ENCODE measurements at regions not wholly inside any gene's neighbourhood (a gene's known extent, or its start where the extent isn't known, plus 50 kb on each side); places are given as distances from the start of the nearest gene placed in this dataset.

DNA sequence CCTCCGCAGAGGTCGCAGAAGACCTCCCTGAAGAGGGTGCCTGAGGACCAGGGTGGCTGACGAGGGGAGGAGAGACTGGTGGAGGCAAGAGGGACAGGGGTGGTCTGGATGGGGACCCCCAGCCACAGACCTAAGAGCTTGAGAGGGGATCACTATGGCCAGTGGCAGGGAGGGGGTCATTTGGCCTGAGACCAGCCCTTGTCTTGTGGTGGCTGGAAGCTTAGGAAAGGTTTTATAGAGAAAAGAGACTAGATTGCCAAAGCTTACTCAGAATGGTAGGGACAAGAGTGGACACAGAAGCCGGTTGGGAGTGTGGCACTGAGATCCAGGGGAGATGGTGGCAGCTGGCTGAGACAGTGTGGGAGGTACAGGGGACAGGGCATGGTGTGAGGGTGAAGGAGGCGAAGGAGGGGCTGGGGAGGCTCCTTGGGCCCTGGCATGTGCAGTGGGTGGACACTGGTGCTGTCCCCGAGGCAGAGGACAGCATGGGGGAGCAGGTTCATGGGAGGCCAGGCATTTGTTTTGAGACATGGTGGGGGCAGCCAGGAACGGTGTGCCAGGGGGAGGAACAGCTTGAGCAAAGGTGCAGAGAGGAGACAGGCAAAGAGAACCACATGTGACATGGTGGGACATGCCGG is 123.0 kb downstream of the C9orf50 start:
- peak overlapping the region; percentile 95 to 97 for H3K27ac ChIP-seq (ENCODE audit: low read depth in 2 of 2, low read length in 2 of 2)
- H3K9ac ChIP-seq (ENCODE audit: low read depth in 1 of 2, low read length in 2 of 2): peak overlapping the region; percentile 45 to 69
- peaks cover 26 to 27% of the 10 kb centered on the region in 2 donors for H3K4me1 ChIP-seq (ENCODE audit: control insufficient read depth in 2 of 2, insufficient read depth in 2 of 2, low read length in 2 of 2)
- H3K4me3 ChIP-seq (ENCODE audit: low read length in 2 of 2): peak overlapping the region; percentile 35 to 77
- peaks cover 0 to 3% of the 10 kb centered on the region in 2 donors for H3K36me3 ChIP-seq (ENCODE audit: control insufficient read depth in 2 of 2, insufficient read depth in 2 of 2, low read length in 2 of 2)
- no peaks in the 10 kb centered on the region for H3K27me3 ChIP-seq (ENCODE audit: control insufficient read depth in 2 of 2, insufficient read depth in 2 of 2, low read length in 2 of 2)
- H3K9me3 ChIP-seq (ENCODE audit: control insufficient read depth in 2 of 2, low read length in 2 of 2): no peaks in the 10 kb centered on the region

DNA sequence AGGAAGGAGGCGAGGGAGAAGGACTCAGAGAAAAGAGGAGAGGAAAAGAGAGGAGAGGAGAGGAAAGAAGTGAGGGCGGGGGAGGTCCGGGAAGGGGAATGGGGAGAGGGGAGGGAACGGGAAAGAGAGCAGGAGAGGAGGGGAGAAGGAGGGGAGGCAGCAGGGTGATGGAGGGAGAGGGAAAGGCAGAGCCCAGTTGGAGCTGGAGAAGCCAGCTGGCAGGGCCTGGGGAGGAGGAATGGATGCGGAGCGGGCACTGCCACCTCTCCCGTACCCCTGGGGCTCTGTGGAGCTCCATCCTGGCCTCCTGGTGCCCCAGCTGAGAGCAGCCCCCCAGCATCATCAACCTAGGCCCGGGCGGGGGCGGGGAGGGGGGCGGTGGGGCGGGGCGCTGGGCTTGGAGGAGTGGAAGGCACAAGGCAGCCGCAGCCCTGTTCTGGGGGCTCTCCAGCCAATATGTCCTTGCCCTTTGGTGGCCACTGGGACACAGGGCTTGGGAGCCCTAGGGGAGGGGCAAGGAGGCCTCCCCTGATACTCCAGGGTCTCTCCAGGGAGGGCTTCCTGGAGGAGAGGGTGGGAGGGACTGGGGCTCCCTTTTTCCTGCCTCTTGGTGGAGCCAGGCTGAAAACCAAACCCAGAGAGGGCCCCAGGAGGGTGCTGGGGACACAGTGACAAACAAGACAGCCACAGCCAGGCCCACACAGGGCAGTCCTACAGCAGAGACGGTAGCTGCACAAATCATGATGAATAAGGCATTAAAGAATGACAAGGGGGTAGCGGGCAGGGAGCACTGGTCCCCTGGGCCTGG is 123.7 kb downstream of the C9orf50 start:
- H3K9ac ChIP-seq (ENCODE audit: low read depth in 1 of 2, low read length in 2 of 2): peak overlapping the region; percentile 69 to 95
- peaks cover 0 to 3% of the 10 kb centered on the region in 2 donors for H3K36me3 ChIP-seq (ENCODE audit: control insufficient read depth in 2 of 2, insufficient read depth in 2 of 2, low read length in 2 of 2)
- H3K27me3 ChIP-seq (ENCODE audit: control insufficient read depth in 2 of 2, insufficient read depth in 2 of 2, low read length in 2 of 2): no peaks in the 10 kb centered on the region
- peak overlapping the region; percentile 95 to 97 for H3K27ac ChIP-seq (ENCODE audit: low read depth in 2 of 2, low read length in 2 of 2)
- no peaks in the 10 kb centered on the region for H3K9me3 ChIP-seq (ENCODE audit: control insufficient read depth in 2 of 2, low read length in 2 of 2)
- H3K4me3 ChIP-seq (ENCODE audit: low read length in 2 of 2): peak overlapping the region; percentile 69 to 77
- H3K4me1 ChIP-seq (ENCODE audit: control insufficient read depth in 2 of 2, insufficient read depth in 2 of 2, low read length in 2 of 2): peaks cover 26 to 27% of the 10 kb centered on the region in 2 donors

DNA sequence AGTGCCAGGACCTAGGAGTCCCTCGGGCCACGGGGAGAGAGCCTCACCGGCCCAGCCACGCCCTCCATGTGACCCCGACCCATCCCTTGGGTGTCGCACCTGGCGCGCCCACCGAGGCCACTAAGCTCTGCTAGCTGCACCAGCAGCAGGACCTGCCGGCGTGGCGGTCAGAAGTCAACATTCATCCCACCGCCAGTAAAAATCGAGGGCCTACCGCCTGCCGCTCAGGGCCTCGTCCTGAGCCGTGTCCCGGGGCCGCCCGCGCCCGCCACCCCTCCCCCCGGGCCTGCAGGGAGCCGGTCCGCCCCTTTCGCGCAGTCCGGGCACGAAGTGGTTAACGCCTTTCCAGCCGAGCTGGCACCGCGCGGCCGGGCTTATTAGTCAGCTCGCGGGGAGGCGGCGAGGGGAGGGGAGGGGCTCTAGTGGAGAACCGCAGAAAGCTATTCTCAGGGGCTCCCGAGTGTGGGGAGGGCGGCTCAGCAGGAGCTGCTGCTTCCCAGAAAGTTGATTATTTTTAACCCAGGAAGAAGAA is 124.4 kb downstream of the C9orf50 start:
- peaks cover 0 to 3% of the 10 kb centered on the region in 2 donors for H3K36me3 ChIP-seq (ENCODE audit: control insufficient read depth in 2 of 2, insufficient read depth in 2 of 2, low read length in 2 of 2)
- H3K4me1 ChIP-seq (ENCODE audit: control insufficient read depth in 2 of 2, insufficient read depth in 2 of 2, low read length in 2 of 2): peaks cover 26 to 27% of the 10 kb centered on the region in 2 donors
- no peaks in the 10 kb centered on the region for H3K27me3 ChIP-seq (ENCODE audit: control insufficient read depth in 2 of 2, insufficient read depth in 2 of 2, low read length in 2 of 2)
- no peaks in the 10 kb centered on the region for H3K9me3 ChIP-seq (ENCODE audit: control insufficient read depth in 2 of 2, low read length in 2 of 2)
- peak overlapping the region; percentile 77 to 78 for H3K4me3 ChIP-seq (ENCODE audit: low read length in 2 of 2)
- H3K9ac ChIP-seq (ENCODE audit: low read depth in 1 of 2, low read length in 2 of 2): peak overlapping the region; percentile 90 to 95
- H3K27ac ChIP-seq (ENCODE audit: low read depth in 2 of 2, low read length in 2 of 2): peak overlapping the region; percentile 95 to 97

DNA sequence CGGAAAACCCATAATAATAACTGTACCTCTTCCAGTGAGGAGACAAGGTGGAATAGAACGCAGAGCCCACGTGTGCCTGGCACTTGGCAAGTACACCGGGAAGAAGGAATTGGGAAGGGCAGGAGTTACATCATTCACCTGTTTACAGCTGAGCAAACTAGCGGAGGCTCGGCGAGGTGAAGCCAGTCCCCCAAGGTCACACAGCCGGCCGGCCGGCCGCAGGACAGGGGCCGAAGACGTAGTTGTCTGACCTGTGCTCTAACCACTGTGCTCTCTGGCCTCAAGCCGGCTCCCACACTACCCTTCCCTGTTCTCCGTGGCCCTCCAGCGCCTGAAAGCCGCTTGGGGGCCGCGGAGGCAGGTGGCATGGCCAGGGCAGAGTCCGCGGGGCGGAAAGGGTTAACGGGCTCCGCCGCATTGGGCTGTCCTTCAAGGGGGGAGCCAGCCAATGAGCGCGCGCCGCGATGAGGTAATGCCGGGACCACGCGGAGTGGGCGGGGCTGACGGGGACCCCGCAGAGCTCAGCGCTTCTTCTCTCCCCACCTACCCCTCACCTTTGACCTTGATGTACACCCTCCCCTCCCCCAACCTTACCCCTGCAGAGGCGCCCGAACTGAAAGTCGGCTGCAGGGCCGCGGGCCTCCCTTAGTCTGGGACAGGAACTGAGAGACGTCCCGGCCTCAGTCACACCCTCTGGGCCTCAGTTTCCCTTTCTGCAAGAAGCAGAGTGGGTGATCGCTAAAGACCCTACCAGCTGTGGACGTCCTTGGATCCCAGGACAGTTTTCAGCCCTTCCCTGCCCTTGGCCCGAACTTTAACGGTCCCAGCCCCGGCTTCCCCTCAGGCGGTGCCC is 125.1 kb downstream of the C9orf50 start:
- Histone ChIP-seq H3K9ac (ENCODE audit: low read depth in 1 of 2, low read length in 2 of 2) (peak overlapping the region; percentile 90 to 95), H3K36me3 (ENCODE audit: control insufficient read depth in 2 of 2, insufficient read depth in 2 of 2, low read length in 2 of 2) (peaks cover 0 to 3% of the 10 kb centered on the region in 2 donors), H3K4me1 (ENCODE audit: control insufficient read depth in 2 of 2, insufficient read depth in 2 of 2, low read length in 2 of 2) (peaks cover 26 to 33% of the 10 kb centered on the region in 2 donors), H3K4me3 (ENCODE audit: low read length in 2 of 2) (peak overlapping the region; percentile 77 to 78), H3K27me3 (ENCODE audit: control insufficient read depth in 2 of 2, insufficient read depth in 2 of 2, low read length in 2 of 2) (no peaks in the 10 kb centered on the region), H3K27ac (ENCODE audit: low read depth in 2 of 2, low read length in 2 of 2) (peak overlapping the region; percentile 95 to 97), H3K9me3 (ENCODE audit: control insufficient read depth in 2 of 2, low read length in 2 of 2) (no peaks in the 10 kb centered on the region)

DNA sequence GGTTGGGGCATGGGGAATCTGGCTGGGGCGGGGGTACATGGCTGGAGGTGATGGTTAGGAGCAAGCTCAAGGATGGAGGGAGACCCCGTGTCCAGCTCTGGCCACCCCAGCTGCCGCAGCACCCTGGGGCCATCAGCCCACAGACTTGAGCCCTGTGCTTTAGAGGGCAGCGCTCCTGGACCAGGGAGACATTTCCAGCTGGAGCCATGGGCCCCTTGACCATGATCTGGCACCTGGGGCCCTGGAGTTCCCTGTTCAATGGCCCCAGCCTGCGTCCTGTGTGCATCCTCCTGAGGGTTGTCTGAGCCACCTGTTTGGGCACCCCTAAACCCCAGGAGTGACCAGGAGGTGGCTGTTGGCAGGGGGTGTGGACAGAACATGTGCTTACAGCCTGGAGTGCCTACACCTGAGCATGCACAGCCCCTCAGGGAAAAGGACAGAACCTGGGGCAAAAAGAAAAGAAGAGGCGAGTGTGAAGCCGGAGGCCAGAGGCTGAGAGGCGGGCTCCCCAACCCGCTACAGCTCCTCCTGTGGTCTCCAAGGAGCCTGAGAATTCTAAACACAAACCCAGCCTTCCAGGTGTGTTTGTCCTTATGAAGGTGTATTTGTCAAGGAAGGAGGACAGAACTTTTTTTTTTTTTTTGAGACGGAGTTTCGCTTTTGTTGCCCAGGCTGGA is 126.7 kb downstream of the C9orf50 start:
- peak overlapping the region in 1 of 2 donors; percentile 28 for H3K4me3 ChIP-seq (ENCODE audit: low read length in 2 of 2)
- H3K27ac ChIP-seq (ENCODE audit: low read depth in 2 of 2, low read length in 2 of 2): peak overlapping the region; percentile 95 to 97
- peak overlapping the region; percentile 47 to 95 for H3K9ac ChIP-seq (ENCODE audit: low read depth in 1 of 2, low read length in 2 of 2)
- H3K9me3 ChIP-seq (ENCODE audit: control insufficient read depth in 2 of 2, low read length in 2 of 2): no peaks in the 10 kb centered on the region
- H3K4me1 ChIP-seq (ENCODE audit: control insufficient read depth in 2 of 2, insufficient read depth in 2 of 2, low read length in 2 of 2): peaks cover 36 to 47% of the 10 kb centered on the region in 2 donors
- peaks cover 0 to 3% of the 10 kb centered on the region in 2 donors for H3K36me3 ChIP-seq (ENCODE audit: control insufficient read depth in 2 of 2, insufficient read depth in 2 of 2, low read length in 2 of 2)
- H3K27me3 ChIP-seq (ENCODE audit: control insufficient read depth in 2 of 2, insufficient read depth in 2 of 2, low read length in 2 of 2): no peaks in the 10 kb centered on the region

DNA sequence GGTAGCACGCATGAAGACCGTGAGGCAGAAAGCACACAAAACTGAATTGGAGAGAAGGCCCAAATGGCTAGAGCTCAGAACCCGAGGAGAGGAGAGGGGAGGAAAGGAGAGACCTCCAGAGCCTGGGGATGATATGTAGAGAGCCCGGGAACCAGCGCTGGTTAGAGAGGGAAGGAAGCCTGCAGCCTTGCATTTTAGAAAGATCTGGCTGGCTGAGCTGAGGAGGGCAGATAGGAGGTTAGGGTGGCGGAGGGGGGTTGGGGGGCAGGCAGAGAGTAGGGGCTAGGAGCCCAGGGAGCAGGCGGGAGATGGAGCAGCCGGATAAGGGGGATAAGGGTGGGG is 127.2 kb downstream of the C9orf50 start:
- Histone ChIP-seq H3K9me3 (ENCODE audit: control insufficient read depth in 2 of 2, low read length in 2 of 2) (no peaks in the 10 kb centered on the region), H3K9ac (ENCODE audit: low read depth in 1 of 2, low read length in 2 of 2) (no peak overlapping the region), H3K4me3 (ENCODE audit: low read length in 2 of 2) (no peak overlapping the region), H3K36me3 (ENCODE audit: control insufficient read depth in 2 of 2, insufficient read depth in 2 of 2, low read length in 2 of 2) (peaks cover 0 to 3% of the 10 kb centered on the region in 2 donors), H3K27me3 (ENCODE audit: control insufficient read depth in 2 of 2, insufficient read depth in 2 of 2, low read length in 2 of 2) (no peaks in the 10 kb centered on the region), H3K27ac (ENCODE audit: low read depth in 2 of 2, low read length in 2 of 2) (peak overlapping the region in 1 of 2 donors; percentile 95), H3K4me1 (ENCODE audit: control insufficient read depth in 2 of 2, insufficient read depth in 2 of 2, low read length in 2 of 2) (peaks cover 42 to 52% of the 10 kb centered on the region in 2 donors)

DNA sequence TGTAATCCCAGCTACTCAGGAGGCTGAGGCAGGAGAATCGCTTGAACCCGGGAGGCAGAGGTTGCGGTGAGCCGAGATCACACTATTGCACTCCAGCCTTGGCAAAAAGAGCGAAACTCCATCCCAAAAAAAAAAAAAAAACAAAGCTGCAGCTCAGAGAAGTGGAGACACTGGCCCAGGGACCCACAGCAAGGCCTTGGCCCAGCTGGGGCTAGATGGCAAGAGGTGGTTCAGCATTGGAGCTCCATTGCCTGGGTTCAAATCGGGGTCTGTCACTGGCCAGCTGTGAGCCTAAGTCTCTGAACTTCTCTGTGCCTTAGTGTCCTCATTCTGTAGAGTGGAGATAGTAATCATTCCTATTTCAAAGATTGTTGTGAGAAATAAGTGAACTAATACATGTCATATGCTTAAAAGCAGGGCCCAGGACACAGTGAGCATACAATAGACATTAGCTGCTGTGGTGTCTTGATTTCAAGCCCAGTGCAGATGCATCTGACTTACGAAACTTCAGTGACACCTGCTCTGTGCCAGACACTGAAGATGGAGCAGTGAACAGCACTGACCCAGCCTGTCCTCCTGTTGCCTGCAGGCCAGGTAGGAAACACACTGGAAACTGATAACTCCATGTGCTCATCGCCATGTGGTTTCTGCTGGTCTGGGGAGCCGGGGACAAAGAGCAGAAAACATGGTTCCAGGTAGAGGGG is 127.7 kb downstream of the C9orf50 start:
- Histone ChIP-seq H3K4me3 (ENCODE audit: low read length in 2 of 2) (no peak overlapping the region), H3K27ac (ENCODE audit: low read depth in 2 of 2, low read length in 2 of 2) (no peak overlapping the region), H3K9me3 (ENCODE audit: control insufficient read depth in 2 of 2, low read length in 2 of 2) (no peaks in the 10 kb centered on the region), H3K9ac (ENCODE audit: low read depth in 1 of 2, low read length in 2 of 2) (no peak overlapping the region), H3K27me3 (ENCODE audit: control insufficient read depth in 2 of 2, insufficient read depth in 2 of 2, low read length in 2 of 2) (no peaks in the 10 kb centered on the region), H3K4me1 (ENCODE audit: control insufficient read depth in 2 of 2, insufficient read depth in 2 of 2, low read length in 2 of 2) (peaks cover 43 to 48% of the 10 kb centered on the region in 2 donors), H3K36me3 (ENCODE audit: control insufficient read depth in 2 of 2, insufficient read depth in 2 of 2, low read length in 2 of 2) (peaks cover 0 to 3% of the 10 kb centered on the region in 2 donors)

DNA sequence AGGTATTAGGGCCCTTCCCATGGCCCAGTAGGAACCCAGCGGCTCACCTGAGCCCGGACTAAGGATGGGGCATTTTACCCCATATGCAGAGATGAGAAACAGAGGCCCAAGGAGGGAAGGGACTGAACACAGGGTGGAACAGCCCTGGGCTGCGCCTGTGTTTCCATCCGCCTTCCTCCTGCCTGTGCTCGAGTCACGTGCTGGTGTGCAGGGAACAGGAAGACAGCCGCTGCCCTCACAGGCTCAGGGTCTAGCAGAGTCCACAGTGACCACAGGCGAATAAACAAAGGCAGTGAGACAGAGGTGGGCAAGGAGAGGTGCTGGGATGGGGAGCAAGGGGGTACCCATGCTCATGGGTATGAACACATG is 129.4 kb downstream of the C9orf50 start:
- H3K4me3 ChIP-seq (ENCODE audit: low read length in 2 of 2): no peak overlapping the region
- H3K27me3 ChIP-seq (ENCODE audit: control insufficient read depth in 2 of 2, insufficient read depth in 2 of 2, low read length in 2 of 2): no peaks in the 10 kb centered on the region
- peaks cover 47 to 59% of the 10 kb centered on the region in 2 donors for H3K4me1 ChIP-seq (ENCODE audit: control insufficient read depth in 2 of 2, insufficient read depth in 2 of 2, low read length in 2 of 2)
- H3K27ac ChIP-seq (ENCODE audit: low read depth in 2 of 2, low read length in 2 of 2): peak overlapping the region; percentile 92 to 95
- no peaks in the 10 kb centered on the region for H3K9me3 ChIP-seq (ENCODE audit: control insufficient read depth in 2 of 2, low read length in 2 of 2)
- peak overlapping the region in 1 of 2 donors; percentile 96 for H3K9ac ChIP-seq (ENCODE audit: low read depth in 1 of 2, low read length in 2 of 2)
- peaks cover 0 to 3% of the 10 kb centered on the region in 2 donors for H3K36me3 ChIP-seq (ENCODE audit: control insufficient read depth in 2 of 2, insufficient read depth in 2 of 2, low read length in 2 of 2)
